HG02588 (cell line): ENCODE measurements at regions not wholly inside any gene's neighbourhood (a gene's known extent, or its start where the extent isn't known, plus 50 kb on each side); places are given as distances from the start of the nearest gene placed in this dataset.
"Not testable (repeated sequence)": the region's sequence is repeated elsewhere in the genome, so short reads cannot be mapped to it uniquely, and the experiment has no call there.

Experiments
- ATAC-seq: cut with Tn5 transposase; IDR thresholded peaks from one replicate; pipeline ENCODE4 v1.9.1; 2021; ENCODE audit warnings: mild to moderate bottlenecking, moderate library complexity; ENCODE audit not compliant: unreplicated experiment

- no peak for ATAC-seq
Measured at GRCh38 chr13:83162493-83162892, 719.8 kb downstream of the SLITRK1 start.

- no peak for ATAC-seq
Measured at GRCh38 chr13:83153848-83154247, 728.4 kb downstream of the SLITRK1 start.

- no peak for ATAC-seq
Measured at GRCh38 chr13:83151308-83151660, 731.0 kb downstream of the SLITRK1 start.

- ATAC-seq = no peak
Measured at GRCh38 chr13:83150616-83151307, 731.5 kb downstream of the SLITRK1 start.

GRCh38 chr13:83136660-83137059 lies 745.6 kb downstream of the SLITRK1 start:
- no peak for ATAC-seq

GRCh38 chr13:83125791-83126190 lies 756.5 kb downstream of the SLITRK1 start:
- ATAC-seq = no peak

- no peak for ATAC-seq
Measured at GRCh38 chr13:83121896-83122295, 760.4 kb downstream of the SLITRK1 start.

- ATAC-seq = no peak
Measured at GRCh38 chr13:83117046-83117445, 765.2 kb downstream of the SLITRK1 start.

GRCh38 chr13:83101574-83102247 lies 780.6 kb downstream of the SLITRK1 start:
- not testable (repeated sequence) for ATAC-seq

- ATAC-seq = no peak
Measured at GRCh38 chr13:83100237-83100636, 782.0 kb downstream of the SLITRK1 start.

- ATAC-seq = no peak
Measured at GRCh38 chr13:83088858-83089257, 793.4 kb downstream of the SLITRK1 start.

- no peak for ATAC-seq
Measured at GRCh38 chr13:83086948-83087347, 795.3 kb downstream of the SLITRK1 start.

GRCh38 chr13:83086088-83086487 lies 796.2 kb downstream of the SLITRK1 start:
- ATAC-seq = no peak

GRCh38 chr13:83085186-83085900 lies 796.9 kb downstream of the SLITRK1 start:
- ATAC-seq = no peak

- no peak for ATAC-seq
Measured at GRCh38 chr13:83077499-83077898, 804.8 kb downstream of the SLITRK1 start.

- ATAC-seq = not testable (repeated sequence)
Measured at GRCh38 chr13:83073930-83074329, 808.3 kb downstream of the SLITRK1 start.

- ATAC-seq = no peak
Measured at GRCh38 chr13:83065108-83065507, 817.2 kb downstream of the SLITRK1 start.

- ATAC-seq = no peak
Measured at GRCh38 chr13:83057119-83057518, 825.2 kb downstream of the SLITRK1 start.

- ATAC-seq = no peak
Measured at GRCh38 chr13:83056269-83056668, 826.0 kb downstream of the SLITRK1 start.

- no peak for ATAC-seq
Measured at GRCh38 chr13:83048419-83048818, 833.9 kb downstream of the SLITRK1 start.

GRCh38 chr13:83024955-83025594 lies 857.2 kb downstream of the SLITRK1 start:
- ATAC-seq = no peak
